Gastrocnemius medialis (tissue), 4 donors: ENCODE measurements at regions not wholly inside any gene's neighbourhood (a gene's known extent, or its start where the extent isn't known, plus 50 kb on each side); places are given as distances from the start of the nearest gene placed in this dataset.

Experiments used
- CTCF ChIP-seq, 5 experiments: fragments of 450-650 bp in 3 of 5; fragments of 200-600 bp in 2 of 5; sonication (generic) in 2 of 5; IDR thresholded peaks in 4 of 5; conservative IDR thresholded peaks in 1 of 5; 1 replicate in 4 of 5; 2 replicates in 1 of 5; pipeline ENCODE4 v1.5.1; 2016 to 2019; ENCODE audit warnings: antibody characterized with exemption in 5 of 5, mild to moderate bottlenecking in 3 of 5, moderate library complexity in 3 of 5
- POLR2A ChIP-seq, 2 donors: fragments of 450-650 bp; IDR thresholded peaks; one replicate each; pipeline ENCODE4 v1.6.1; 2017; ENCODE audit warnings: antibody characterized with exemption in 2 of 2, mild to moderate bottlenecking in 2 of 2, moderate library complexity in 2 of 2

DNA sequence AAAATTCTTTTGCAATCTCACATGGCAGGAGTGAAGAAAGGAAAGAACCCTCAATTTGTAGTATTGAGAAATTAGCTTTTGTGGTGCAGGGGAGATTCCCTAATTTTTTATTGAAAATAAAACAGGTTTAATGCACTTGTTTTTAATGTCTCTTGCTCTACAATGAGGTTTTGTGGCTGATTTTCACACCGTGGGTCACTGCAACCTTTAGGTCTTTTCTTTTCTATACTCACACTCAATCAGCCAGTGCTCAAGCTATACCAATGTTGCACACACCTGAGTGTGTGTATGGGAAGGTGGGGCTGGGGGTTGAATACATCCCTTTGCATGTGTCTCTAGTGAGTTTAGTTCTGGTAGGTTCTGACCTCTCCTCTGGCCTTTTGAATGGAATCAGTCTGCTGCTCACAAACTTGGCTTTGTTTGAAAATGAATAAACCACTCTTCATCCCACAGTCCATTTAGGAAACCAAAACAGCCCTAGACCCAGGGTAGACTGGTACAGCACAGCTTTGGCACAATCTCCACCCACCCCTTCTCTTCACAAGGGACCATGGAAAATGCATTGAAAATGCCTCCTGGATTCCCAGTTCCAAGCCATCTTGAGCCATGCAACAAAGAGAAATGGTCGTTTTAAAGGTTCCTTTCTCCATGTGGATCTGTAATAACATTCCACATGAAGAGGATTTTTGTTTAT lies 411.5 kb downstream of the SFMBT2 start:
- TF ChIP-seq CTCF (IDR thresholded peaks at IDR 0.05 in 4 of 5, conservative IDR thresholded peaks at IDR 0.05 in 1 of 5) (no peak), POLR2A (IDR thresholded peaks at IDR 0.05) (no peak)
